ENCODE measurements at regions not wholly inside any gene's neighbourhood (a gene's known extent, or its start where the extent isn't known, plus 50 kb on each side); places are given as distances from the start of the nearest gene placed in this dataset.
"Not testable (repeated sequence)": the region's sequence is repeated elsewhere in the genome, so short reads cannot be mapped to it uniquely, and the experiment has no call there.

- TF ChIP-seq CTCF (IDR thresholded peaks at IDR 0.05; ENCODE audit: partially characterized antibody, unreplicated experiment): no peak
- no peak overlapping the region for H3K4me3 Mint-ChIP-seq (ENCODE audit: unreplicated experiment)
- DNase-seq: no peak
- H3K27ac Mint-ChIP-seq (ENCODE audit: unreplicated experiment): no peak overlapping the region
- H3K4me1 Mint-ChIP-seq (ENCODE audit: low read depth, unreplicated experiment): no peaks in the 10 kb centered on the region
- no peaks in the 10 kb centered on the region for H3K27me3 Mint-ChIP-seq (ENCODE audit: unreplicated experiment)
- peaks cover 8% of the 10 kb centered on the region for H3K9me3 Mint-ChIP-seq (ENCODE audit: unreplicated experiment)
- H3K36me3 Mint-ChIP-seq (ENCODE audit: unreplicated experiment): peaks cover 12% of the 10 kb centered on the region
Measured at GRCh38 chr7:12839508-12840153, 152.2 kb downstream of the ARL4A start.

- not testable (repeated sequence) for DNase-seq; H3K4me3 Mint-ChIP-seq (ENCODE audit: unreplicated experiment); H3K4me1 Mint-ChIP-seq (ENCODE audit: low read depth, unreplicated experiment); H3K36me3 Mint-ChIP-seq (ENCODE audit: unreplicated experiment); H3K9me3 Mint-ChIP-seq (ENCODE audit: unreplicated experiment); H3K27ac Mint-ChIP-seq (ENCODE audit: unreplicated experiment); H3K27me3 Mint-ChIP-seq (ENCODE audit: unreplicated experiment)
Measured at GRCh38 chr7:12844732-12845131, 157.3 kb downstream of the ARL4A start.

DNA sequence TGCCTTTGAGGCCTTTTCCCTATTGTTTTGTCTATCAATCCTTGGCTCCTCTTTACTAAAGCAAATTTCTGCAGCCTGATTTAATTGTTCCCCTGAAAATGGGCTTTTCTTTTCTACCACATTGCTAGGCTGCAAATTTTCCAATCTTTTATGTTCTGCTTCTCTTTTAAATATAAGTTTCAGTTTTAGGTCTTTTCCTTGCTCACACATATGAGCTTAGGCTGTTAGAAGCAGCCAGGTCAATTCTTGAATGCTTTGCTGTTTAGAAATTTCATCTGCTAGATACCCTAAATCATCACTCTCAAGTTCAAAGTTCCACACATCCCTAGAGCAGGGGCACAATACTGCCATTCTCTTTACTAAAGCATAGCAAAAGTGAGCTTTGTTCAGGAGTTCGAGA is 159.6 kb downstream of the ARL4A start:
- H3K36me3 Mint-ChIP-seq (ENCODE audit: unreplicated experiment): peaks cover 9% of the 10 kb centered on the region
- H3K4me3 Mint-ChIP-seq (ENCODE audit: unreplicated experiment): no peak overlapping the region
- no peak for TF ChIP-seq CTCF (IDR thresholded peaks at IDR 0.05; ENCODE audit: partially characterized antibody, unreplicated experiment)
- DNase-seq: no peak
- peaks cover 5% of the 10 kb centered on the region for H3K9me3 Mint-ChIP-seq (ENCODE audit: unreplicated experiment)
- no peaks in the 10 kb centered on the region for H3K4me1 Mint-ChIP-seq (ENCODE audit: low read depth, unreplicated experiment)
- no peak overlapping the region for H3K27ac Mint-ChIP-seq (ENCODE audit: unreplicated experiment)
- no peaks in the 10 kb centered on the region for H3K27me3 Mint-ChIP-seq (ENCODE audit: unreplicated experiment)

DNA sequence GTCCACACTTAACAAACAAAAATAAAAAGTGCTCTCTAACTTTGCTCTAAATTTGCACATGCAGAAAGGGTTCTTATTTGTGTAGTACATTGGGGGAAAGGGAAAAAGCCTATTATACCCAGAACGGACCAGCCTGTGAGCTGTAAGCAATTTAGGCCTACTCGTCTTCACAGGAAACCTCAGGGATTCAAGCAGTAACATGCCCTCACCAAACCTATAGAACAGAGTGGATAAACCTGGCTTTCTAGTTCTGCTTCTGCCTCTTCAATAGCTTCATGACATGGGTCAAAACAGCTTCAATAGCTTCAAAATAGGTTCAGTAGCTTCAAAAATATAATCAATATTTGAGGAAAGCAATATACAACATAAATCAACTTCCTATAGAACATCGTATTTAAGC is 163.7 kb downstream of the ARL4A start:
- DNase-seq: no peak
- Mint-ChIP-seq H3K36me3 (ENCODE audit: unreplicated experiment) (no peaks in the 10 kb centered on the region), H3K9me3 (ENCODE audit: unreplicated experiment) (no peaks in the 10 kb centered on the region), H3K4me1 (ENCODE audit: low read depth, unreplicated experiment) (no peaks in the 10 kb centered on the region), H3K4me3 (ENCODE audit: unreplicated experiment) (no peak overlapping the region), H3K27me3 (ENCODE audit: unreplicated experiment) (no peaks in the 10 kb centered on the region), H3K27ac (ENCODE audit: unreplicated experiment) (no peak overlapping the region)
- no peak for TF ChIP-seq CTCF (IDR thresholded peaks at IDR 0.05; ENCODE audit: partially characterized antibody, unreplicated experiment)

DNA sequence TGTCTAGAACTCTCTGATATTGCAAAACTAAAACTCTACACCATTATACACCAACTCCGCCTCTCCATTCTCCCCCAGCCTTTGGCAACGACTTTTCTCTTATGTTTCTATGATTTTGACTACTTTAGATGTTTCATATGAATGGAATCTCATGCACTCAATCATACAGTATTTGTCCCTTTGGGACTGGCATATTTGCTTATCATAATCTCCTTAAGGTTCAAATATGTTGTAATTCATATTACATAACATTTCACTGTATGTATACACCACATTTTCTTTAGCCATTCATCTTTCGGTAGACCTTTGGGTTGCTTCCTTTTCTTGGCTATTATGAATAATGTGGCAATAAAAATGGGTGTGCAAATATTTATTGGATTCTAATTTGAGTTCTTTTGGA is 164.4 kb downstream of the ARL4A start:
- DNase-seq: no peak
- Mint-ChIP-seq H3K36me3 (ENCODE audit: unreplicated experiment) (no peaks in the 10 kb centered on the region), H3K4me3 (ENCODE audit: unreplicated experiment) (no peak overlapping the region), H3K27ac (ENCODE audit: unreplicated experiment) (no peak overlapping the region), H3K9me3 (ENCODE audit: unreplicated experiment) (no peaks in the 10 kb centered on the region), H3K4me1 (ENCODE audit: low read depth, unreplicated experiment) (no peaks in the 10 kb centered on the region), H3K27me3 (ENCODE audit: unreplicated experiment) (no peaks in the 10 kb centered on the region)
- no peak for TF ChIP-seq CTCF (IDR thresholded peaks at IDR 0.05; ENCODE audit: partially characterized antibody, unreplicated experiment)
